NOMO-1 treated with DMSO at 0.1 percent for 48 hours (cell line): ENCODE measurements at regions not wholly inside any gene's neighbourhood (a gene's known extent, or its start where the extent isn't known, plus 50 kb on each side); places are given as distances from the start of the nearest gene placed in this dataset.

Experiments used
- DNase-seq: peaks from one replicate; lab custom pipeline; 2025; ENCODE audit not compliant: unreplicated experiment; lab: John Stamatoyannopoulos, UW

DNA sequence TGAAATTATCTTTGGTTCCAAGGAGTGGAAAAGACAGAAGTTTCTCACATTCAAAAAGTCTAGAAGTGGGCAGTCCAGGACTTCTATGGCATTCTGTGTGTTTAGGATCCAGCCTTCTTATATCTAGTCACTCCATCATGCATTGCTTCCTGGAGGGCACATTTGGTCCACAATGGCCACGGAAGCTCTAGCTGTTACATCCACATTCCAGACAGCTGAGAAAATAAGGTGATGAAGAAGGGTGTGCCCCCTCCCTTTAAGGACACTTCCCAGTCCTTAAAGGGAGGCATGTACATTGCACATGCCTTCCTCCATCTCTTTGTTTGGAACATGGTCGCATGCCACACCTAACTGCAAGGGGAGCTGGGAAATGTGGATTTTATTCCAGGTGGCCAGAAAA lies 59.9 kb upstream of the BZW1 start:
- no peak for DNase-seq

DNA sequence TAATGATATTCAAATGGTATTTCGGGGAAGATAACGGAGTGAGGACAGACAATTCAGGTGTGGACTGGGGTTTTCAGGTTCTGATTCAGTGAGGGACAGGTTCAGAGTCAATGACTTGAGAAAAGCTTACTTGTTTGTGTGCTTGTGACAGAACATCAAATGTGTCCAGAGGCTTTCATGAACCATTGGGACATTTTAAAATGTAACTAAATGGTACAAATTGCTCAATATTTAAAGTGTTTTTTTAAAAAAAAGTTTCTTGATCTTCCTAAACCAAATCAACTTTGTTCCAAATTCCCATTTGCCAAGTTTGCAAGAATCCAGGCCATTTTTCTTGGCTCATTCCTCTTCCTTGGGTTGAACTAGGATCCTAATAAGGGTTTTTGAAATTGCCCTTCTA lies 59.4 kb upstream of the BZW1 start:
- no peak for DNase-seq

DNA sequence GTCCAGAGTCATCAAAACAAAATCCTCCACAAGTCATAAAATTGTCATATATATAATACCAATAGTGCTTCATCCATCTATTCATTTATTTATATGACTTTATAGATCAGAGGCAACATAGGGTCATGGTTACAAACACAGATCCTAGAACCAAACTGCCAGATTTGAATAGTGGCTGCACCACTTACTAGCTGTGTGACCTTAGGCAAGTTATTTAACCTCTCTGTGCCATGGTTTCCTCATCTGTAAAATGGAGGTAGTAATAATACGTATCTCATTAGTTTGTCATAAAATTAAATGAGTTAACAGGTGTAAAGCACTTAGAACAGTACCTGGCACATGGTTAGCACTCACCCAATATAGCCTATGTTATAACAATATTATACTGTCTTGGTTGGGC lies 58.9 kb upstream of the BZW1 start:
- no peak for DNase-seq

DNA sequence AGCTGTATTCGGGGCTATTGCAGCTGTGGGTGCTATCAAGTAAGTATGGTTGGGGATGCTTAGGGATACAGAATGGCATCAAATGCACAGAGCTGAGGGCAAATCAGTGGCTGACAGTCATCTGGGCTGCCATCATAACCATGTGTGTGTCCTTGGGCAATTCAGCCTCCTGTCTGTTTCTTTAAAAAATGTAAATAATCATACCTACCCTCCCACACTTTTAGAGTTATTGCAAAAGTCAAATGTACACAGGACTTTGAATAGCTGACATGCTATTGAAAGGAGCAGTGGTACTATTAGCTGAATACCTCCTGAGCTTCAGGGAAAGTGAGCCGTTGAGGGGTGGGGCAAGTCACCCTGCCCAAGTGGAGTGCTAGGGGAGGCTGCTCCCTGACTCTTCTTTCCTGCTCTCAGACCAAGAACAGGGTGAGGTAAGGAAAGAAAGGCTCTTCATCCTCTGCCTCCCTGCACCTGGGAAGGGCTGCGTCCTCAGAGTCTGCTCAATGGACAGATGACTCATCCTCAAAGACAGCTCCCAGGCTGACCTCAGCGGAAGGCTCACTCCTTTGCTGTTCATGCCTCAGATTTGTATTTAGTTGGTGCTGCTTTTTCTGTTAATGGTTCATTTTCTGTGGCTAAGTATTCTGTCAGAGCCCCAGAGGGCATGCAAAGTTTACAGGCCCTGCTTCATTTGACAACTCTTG lies 54.9 kb upstream of the BZW1 start:
- DNase-seq, result no peak

DNA sequence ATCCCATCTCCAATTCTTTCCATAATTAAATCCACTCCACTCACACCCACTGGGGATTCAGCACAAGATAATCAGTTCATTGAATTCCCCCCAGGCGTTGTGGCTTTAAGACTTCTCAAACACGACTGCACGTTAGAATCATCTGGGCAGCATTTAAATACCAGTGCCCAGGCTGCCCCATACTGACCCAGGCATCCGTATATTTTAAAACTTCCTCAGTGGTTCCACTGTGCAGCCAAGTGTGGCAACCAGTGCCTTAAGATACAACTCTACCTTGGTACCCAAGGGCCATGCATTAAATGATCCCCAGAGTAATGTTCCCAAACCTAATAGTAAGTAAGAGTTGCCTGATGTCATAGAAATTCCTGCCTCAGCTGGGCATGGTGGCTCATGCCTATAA lies 54.3 kb upstream of the BZW1 start:
- no peak for DNase-seq

GRCh38 chr2:200758341-200758740 lies 53.4 kb upstream of the BZW1 start:
- no peak for DNase-seq

DNA sequence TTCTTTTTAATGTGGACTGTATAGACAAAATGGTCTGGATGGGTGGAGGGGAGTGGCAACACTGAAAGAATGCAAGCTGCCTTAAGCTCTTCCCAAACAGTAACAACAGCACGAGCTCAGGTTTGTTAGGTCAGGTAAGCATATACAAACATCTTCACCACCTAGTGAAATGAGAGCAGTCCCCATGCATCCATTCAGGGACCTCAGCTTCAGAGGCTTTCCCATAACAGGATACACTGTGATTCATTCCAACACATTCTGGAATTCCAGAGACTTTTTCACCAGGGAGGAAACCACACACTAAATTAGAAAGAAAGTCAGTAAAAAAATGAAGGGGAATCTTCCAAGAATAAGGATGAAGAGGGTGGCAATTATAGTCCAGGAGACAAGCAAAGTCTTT lies 50.4 kb upstream of the BZW1 start:
- DNase-seq, result no peak
